Endodermal cell (in vitro differentiated cells): ENCODE measurements at regions not wholly inside any gene's neighbourhood (a gene's known extent, or its start where the extent isn't known, plus 50 kb on each side); places are given as distances from the start of the nearest gene placed in this dataset.

Experiments
- DNase-seq: peaks from one replicate; pipeline ENCODE4 v3.0.0-alpha.2; 2017
- H3K27ac ChIP-seq: 2 replicates; pipeline ENCODE4 v1.5.1; 2013; ENCODE audit warnings: mild to moderate bottlenecking, low read depth, low read length, moderate library complexity
- H3K27me3 ChIP-seq: 2 replicates; pipeline ENCODE4 v1.6.1; 2013; ENCODE audit warnings: mild to moderate bottlenecking, low read length, moderate library complexity; ENCODE audit not compliant: insufficient read depth, control insufficient read depth, poor library complexity, severe bottlenecking
- H3K36me3 ChIP-seq: 2 replicates; pipeline ENCODE4 v1.7.0; 2013; ENCODE audit warnings: mild to moderate bottlenecking, low read length, moderate library complexity; ENCODE audit not compliant: control insufficient read depth, insufficient read depth
- H3K4me1 ChIP-seq: one replicate; pipeline ENCODE4 v1.7.0; 2013; ENCODE audit warnings: low read length; ENCODE audit not compliant: control insufficient read depth, insufficient read depth
- H3K4me3 ChIP-seq: 2 replicates; pipeline ENCODE4 v1.5.1; 2013; ENCODE audit warnings: mild to moderate bottlenecking, low read length, moderate library complexity
- H3K9ac ChIP-seq: 2 replicates; pipeline ENCODE4 v1.6.1; 2013; ENCODE audit warnings: mild to moderate bottlenecking, low read length, moderate library complexity; ENCODE audit not compliant: poor library complexity, severe bottlenecking; ENCODE audit errors: extremely low read depth
- H3K9me3 ChIP-seq: 2 replicates; pipeline ENCODE4 v1.6.1; 2013; ENCODE audit warnings: mild to moderate bottlenecking, low read length, moderate library complexity; ENCODE audit not compliant: control insufficient read depth
- H3K27ac Mint-ChIP-seq: 2 replicates; pipeline ENCODE4 v1.8.0; 2020; ENCODE audit warnings: mixed read lengths
- H3K27me3 Mint-ChIP-seq: 2 replicates; pipeline ENCODE4 v1.8.0; 2021; ENCODE audit warnings: mild to moderate bottlenecking, mixed read lengths; ENCODE audit not compliant: insufficient read depth
- H3K36me3 Mint-ChIP-seq: 2 replicates; pipeline ENCODE4 v1.8.0; 2020; ENCODE audit warnings: low read depth, mixed read lengths
- H3K4me1 Mint-ChIP-seq: 2 replicates; pipeline ENCODE4 v1.8.0; 2020; ENCODE audit warnings: mixed read lengths
- H3K4me3 Mint-ChIP-seq: 2 replicates; pipeline ENCODE4 v1.8.0; 2020; ENCODE audit warnings: mild to moderate bottlenecking, moderate library complexity, mixed read lengths
- H3K9me3 Mint-ChIP-seq: 2 replicates; pipeline ENCODE4 v1.8.0; 2020; ENCODE audit warnings: mild to moderate bottlenecking, mixed read lengths
- WGBS, 2 experiments: methylation state at CpG; one replicate each; pipeline versions ENCODE4 v1.1.5 to v1.1.7; 2013; ENCODE audit warnings: missing lambda C conversion rate in 2 of 2, mixed read lengths in 1 of 2; ENCODE audit not compliant: insufficient coverage in 1 of 2, insufficient read length in 1 of 2; 5-methylcytosine and 5-hydroxymethylcytosine counted together
- TF ChIP-seq, protein P1 (sequence below): fragments of 200-600 bp; sonication (generic); conservative IDR thresholded peaks from 2 replicates; pipeline ENCODE4 v1.5.0; 2021; ENCODE audit warnings: antibody characterized with exemption, mild to moderate bottlenecking

DNA sequence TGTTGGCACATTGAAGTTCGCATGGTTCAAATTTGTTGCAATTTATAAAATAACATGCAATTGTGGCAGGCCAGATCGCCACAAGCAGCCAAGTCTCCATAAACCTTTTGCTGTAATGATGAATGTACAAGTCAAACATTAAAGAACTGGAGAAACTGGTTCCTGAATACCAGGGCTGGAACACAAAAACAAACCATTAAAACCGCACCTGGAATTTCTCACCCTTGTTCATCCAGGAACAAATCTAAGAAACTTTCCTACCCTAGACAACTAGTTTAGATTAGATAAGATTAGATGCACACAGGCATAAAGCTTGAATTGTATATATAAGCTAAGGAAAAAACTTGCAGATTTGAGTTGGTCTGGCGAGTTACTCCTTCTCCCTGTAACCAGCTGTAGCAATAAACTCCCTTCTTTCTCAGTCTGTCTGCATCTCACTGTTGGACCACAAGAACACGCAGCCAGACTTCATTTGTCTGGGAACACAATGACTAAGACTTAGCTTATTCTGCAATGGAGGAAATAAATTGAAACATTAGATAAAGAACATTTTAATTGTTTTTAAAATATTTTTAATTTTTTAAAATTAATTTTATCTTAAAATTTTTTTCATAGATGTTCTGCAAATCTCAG lies 1835.5 kb upstream of the LRRTM1 start:
- Histone ChIP-seq H3K4me3 (no peak overlapping the region), H3K9me3 (peaks cover 9% of the 10 kb centered on the region), H3K9ac (no peak overlapping the region), H3K36me3 (no peaks in the 10 kb centered on the region), H3K27me3 (no peaks in the 10 kb centered on the region), H3K27ac (no peak overlapping the region), H3K4me1 (no peaks in the 10 kb centered on the region)
- Mint-ChIP-seq H3K36me3 (no peaks in the 10 kb centered on the region), H3K4me1 (no peaks in the 10 kb centered on the region), H3K27me3 (no peaks in the 10 kb centered on the region), H3K9me3 (peaks cover 19% of the 10 kb centered on the region), H3K4me3 (no peak overlapping the region), H3K27ac (no peak overlapping the region)
- TF ChIP-seq, protein P1, sequence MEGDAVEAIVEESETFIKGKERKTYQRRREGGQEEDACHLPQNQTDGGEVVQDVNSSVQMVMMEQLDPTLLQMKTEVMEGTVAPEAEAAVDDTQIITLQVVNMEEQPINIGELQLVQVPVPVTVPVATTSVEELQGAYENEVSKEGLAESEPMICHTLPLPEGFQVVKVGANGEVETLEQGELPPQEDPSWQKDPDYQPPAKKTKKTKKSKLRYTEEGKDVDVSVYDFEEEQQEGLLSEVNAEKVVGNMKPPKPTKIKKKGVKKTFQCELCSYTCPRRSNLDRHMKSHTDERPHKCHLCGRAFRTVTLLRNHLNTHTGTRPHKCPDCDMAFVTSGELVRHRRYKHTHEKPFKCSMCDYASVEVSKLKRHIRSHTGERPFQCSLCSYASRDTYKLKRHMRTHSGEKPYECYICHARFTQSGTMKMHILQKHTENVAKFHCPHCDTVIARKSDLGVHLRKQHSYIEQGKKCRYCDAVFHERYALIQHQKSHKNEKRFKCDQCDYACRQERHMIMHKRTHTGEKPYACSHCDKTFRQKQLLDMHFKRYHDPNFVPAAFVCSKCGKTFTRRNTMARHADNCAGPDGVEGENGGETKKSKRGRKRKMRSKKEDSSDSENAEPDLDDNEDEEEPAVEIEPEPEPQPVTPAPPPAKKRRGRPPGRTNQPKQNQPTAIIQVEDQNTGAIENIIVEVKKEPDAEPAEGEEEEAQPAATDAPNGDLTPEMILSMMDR, result no peak
- WGBS, 2 experiments, result 86% methylated on average over 5 of the region's 5 CpGs; no CpG with 5 or more reads in 1 of the 2 experiments
- DNase-seq, result no peak

DNA sequence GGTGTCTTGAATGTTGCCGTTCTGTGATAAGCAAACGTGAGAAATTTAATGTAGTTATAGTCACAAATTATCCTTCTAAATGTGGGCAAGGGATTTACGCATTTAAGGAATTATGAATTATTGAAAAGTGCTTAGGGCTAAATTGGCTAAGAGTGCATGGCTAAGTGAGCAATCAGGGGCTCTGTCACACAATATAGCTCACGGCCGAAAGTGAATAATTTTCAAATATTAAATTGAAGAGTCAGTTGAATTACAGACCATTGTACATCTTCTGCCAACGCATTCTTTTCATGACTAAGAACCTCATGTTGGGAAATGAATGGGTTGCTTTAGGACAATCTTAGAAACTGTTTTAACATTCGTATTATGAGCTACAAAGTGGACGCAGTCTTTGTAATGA lies 1832.9 kb upstream of the LRRTM1 start:
- Histone ChIP-seq H3K9me3 (peaks cover 9% of the 10 kb centered on the region), H3K4me1 (no peaks in the 10 kb centered on the region), H3K27me3 (no peaks in the 10 kb centered on the region), H3K4me3 (no peak overlapping the region), H3K36me3 (no peaks in the 10 kb centered on the region), H3K27ac (no peak overlapping the region), H3K9ac (no peak overlapping the region)
- H3K9me3 Mint-ChIP-seq, result peaks cover 22% of the 10 kb centered on the region
- no peak for DNase-seq
- H3K36me3 Mint-ChIP-seq, result peaks cover 2% of the 10 kb centered on the region
- H3K4me1 Mint-ChIP-seq, result no peaks in the 10 kb centered on the region
- WGBS, 2 experiments, result 95 to 100% methylated on average over 1 to 7 of the region's 8 CpGs
- H3K4me3 Mint-ChIP-seq, result no peak overlapping the region
- TF ChIP-seq, protein P1, result no peak
- no peak overlapping the region for H3K27ac Mint-ChIP-seq
- no peaks in the 10 kb centered on the region for H3K27me3 Mint-ChIP-seq

DNA sequence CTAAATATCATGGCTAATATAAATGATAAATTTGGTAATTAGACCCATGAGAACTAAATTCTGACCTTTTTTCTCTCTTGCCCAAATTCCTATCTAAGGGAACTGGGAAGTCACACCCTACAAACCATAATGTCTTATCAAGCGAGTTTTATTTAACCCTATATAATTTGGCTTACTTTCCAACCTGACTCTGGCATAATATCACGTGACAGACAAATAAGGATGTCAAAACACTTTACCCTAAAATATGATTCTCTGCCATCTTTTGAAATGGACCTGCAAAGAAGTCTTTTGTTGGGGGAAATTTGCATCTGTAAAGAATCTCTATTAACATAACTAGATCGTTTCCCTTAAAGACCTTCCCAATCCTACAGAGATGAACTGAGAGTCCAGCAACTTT lies 1823.5 kb upstream of the LRRTM1 start:
- H3K27ac Mint-ChIP-seq, result no peak overlapping the region
- H3K27me3 Mint-ChIP-seq, result no peaks in the 10 kb centered on the region
- no peak overlapping the region for H3K27ac ChIP-seq
- no peak overlapping the region for H3K4me3 Mint-ChIP-seq
- DNase-seq, result no peak
- H3K4me1 Mint-ChIP-seq, result no peaks in the 10 kb centered on the region
- H3K4me1 ChIP-seq, result no peaks in the 10 kb centered on the region
- peaks cover 58% of the 10 kb centered on the region for H3K9me3 ChIP-seq
- WGBS, 2 experiments, result 77 to 89% methylated on average over 1 to 3 of the region's 3 CpGs
- H3K36me3 Mint-ChIP-seq, result no peaks in the 10 kb centered on the region
- H3K9ac ChIP-seq, result no peak overlapping the region
- TF ChIP-seq, protein P1, result no peak
- H3K4me3 ChIP-seq, result no peak overlapping the region
- no peaks in the 10 kb centered on the region for H3K36me3 ChIP-seq
- H3K27me3 ChIP-seq, result no peaks in the 10 kb centered on the region
- H3K9me3 Mint-ChIP-seq, result peaks cover 48% of the 10 kb centered on the region
